ENCODE measurements at regions not wholly inside any gene's neighbourhood (a gene's known extent, or its start where the extent isn't known, plus 50 kb on each side); places are given as distances from the start of the nearest gene placed in this dataset.

DNA sequence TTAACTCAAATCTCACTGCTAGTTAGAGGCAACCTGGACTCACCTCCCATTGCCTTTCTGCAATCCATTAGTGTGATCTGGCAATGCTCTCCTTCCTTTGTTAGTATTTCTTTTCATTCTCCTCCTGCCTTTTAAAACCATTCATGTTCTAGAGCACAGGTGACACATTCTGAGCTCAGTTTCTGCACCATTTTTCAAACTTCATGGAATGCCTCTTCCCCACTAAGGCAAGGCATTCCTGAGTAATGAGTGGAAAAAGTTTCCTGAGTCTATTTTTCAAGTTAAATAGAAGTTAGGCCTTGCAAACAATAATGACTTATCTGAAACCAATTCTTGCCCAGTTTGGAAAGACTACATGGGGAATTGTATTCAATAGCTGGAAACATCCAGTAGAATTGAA, 1001.8 kb downstream of the BCL11B start:
- TF ChIP-seq FOS (IDR thresholded peaks at IDR 0.05; ENCODE audit: borderline replicate concordance, insufficient read depth, low read length), result no peak
- TF ChIP-seq EZH2 (IDR thresholded peaks at IDR 0.05; ENCODE audit: borderline replicate concordance, low read depth, low read length, severe bottlenecking), result no peak
- TF ChIP-seq MYC (IDR thresholded peaks at IDR 0.05; ENCODE audit: low read depth, low read length), result no peak
- TF ChIP-seq, protein P1, sequence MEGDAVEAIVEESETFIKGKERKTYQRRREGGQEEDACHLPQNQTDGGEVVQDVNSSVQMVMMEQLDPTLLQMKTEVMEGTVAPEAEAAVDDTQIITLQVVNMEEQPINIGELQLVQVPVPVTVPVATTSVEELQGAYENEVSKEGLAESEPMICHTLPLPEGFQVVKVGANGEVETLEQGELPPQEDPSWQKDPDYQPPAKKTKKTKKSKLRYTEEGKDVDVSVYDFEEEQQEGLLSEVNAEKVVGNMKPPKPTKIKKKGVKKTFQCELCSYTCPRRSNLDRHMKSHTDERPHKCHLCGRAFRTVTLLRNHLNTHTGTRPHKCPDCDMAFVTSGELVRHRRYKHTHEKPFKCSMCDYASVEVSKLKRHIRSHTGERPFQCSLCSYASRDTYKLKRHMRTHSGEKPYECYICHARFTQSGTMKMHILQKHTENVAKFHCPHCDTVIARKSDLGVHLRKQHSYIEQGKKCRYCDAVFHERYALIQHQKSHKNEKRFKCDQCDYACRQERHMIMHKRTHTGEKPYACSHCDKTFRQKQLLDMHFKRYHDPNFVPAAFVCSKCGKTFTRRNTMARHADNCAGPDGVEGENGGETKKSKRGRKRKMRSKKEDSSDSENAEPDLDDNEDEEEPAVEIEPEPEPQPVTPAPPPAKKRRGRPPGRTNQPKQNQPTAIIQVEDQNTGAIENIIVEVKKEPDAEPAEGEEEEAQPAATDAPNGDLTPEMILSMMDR (IDR thresholded peaks at IDR 0.05; ENCODE audit: extremely low read depth in 1 of 2, insufficient read depth in 1 of 2, low read depth in 1 of 2, low read length in 2 of 2), result no peak
- TF ChIP-seq, protein P2, sequence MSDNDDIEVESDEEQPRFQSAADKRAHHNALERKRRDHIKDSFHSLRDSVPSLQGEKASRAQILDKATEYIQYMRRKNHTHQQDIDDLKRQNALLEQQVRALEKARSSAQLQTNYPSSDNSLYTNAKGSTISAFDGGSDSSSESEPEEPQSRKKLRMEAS (IDR thresholded peaks at IDR 0.05; ENCODE audit: insufficient read depth, insufficient read length), result no peak
- no peak for TF ChIP-seq POLR2A (IDR thresholded peaks at IDR 0.05; ENCODE audit: low read depth, low read length)
- no peak for TF ChIP-seq POLR2AphosphoS5 (IDR thresholded peaks at IDR 0.05; ENCODE audit: insufficient read depth, low read depth, low read length)
- no peak for TF ChIP-seq JUN (IDR thresholded peaks at IDR 0.05; ENCODE audit: borderline replicate concordance, insufficient read depth, insufficient read length, low read depth)
- no peak for TF ChIP-seq GATA2 (IDR thresholded peaks at IDR 0.05; ENCODE audit: insufficient read depth, insufficient read length, low read depth, low read length)
- ChIA-PET CTCF (no interaction called here), POLR2A (no interaction called here)
- no peaks in the 10 kb centered on the region for H3K27me3 ChIP-seq (ENCODE audit: control insufficient read depth in 2 of 2, insufficient read depth in 2 of 2, low read length in 2 of 2)
- H3K36me3 ChIP-seq (ENCODE audit: control insufficient read depth in 2 of 2, extremely low read depth in 1 of 2, insufficient read depth in 2 of 2, low read length in 2 of 2), result no peaks in the 10 kb centered on the region
- intact Hi-C loops (cut with micrococcal nuclease) (no loop called here), dilution Hi-C loops (cut with MboI; ENCODE audit: extremely low pct_ligation_motif_present, low sequenced_read_pairs) (no loop called here)
- H3K9ac ChIP-seq (replicated peaks; ENCODE audit: extremely low read depth, insufficient read depth, low read length), result no peak overlapping the region
- BruUV-seq (replicated peaks), result no TSS peak
- H3K4me1 ChIP-seq (ENCODE audit: control insufficient read depth, extremely low read depth, insufficient read depth, low read length), result no peaks in the 10 kb centered on the region
- DNase-seq (ENCODE audit: low read depth, low spot score) (no peak), FAIRE-seq (no peak)
- H4K20me1 ChIP-seq (replicated peaks; ENCODE audit: control insufficient read depth, extremely low read depth, insufficient read depth, low read length), result no peaks in the 10 kb centered on the region
- no peak overlapping the region for H3K27ac ChIP-seq (ENCODE audit: insufficient read depth, low read depth, low read length)
- H3K9me3 ChIP-seq (replicated peaks; ENCODE audit: control insufficient read depth, insufficient read depth, low read length), result peaks cover 8% of the 10 kb centered on the region
- H3K79me2 ChIP-seq (ENCODE audit: control insufficient read depth, insufficient read depth, low read length), result no peaks in the 10 kb centered on the region
- no peak overlapping the region for H2AFZ ChIP-seq (ENCODE audit: low read depth, low read length)
- H3K9me1 ChIP-seq (replicated peaks; ENCODE audit: control insufficient read depth, extremely low read depth, insufficient read depth, low read length), result no peaks in the 10 kb centered on the region
- no peak overlapping the region for H3K4me2 ChIP-seq (ENCODE audit: insufficient read depth, low read length)
- H3K4me3 ChIP-seq (replicated peaks in 1 of 3; ENCODE audit: insufficient read depth in 1 of 3, low read depth in 1 of 3, low read length in 3 of 3), result no peak overlapping the region
